Ovary (tissue), 3 donors: ENCODE measurements at regions not wholly inside any gene's neighbourhood (a gene's known extent, or its start where the extent isn't known, plus 50 kb on each side); places are given as distances from the start of the nearest gene placed in this dataset.

Source experiments
- CTCF ChIP-seq, 3 donors: fragments of 450-650 bp in 2 of 3; fragments of 200-600 bp in 1 of 3; IDR thresholded peaks; one replicate each; pipeline versions ENCODE4 v1.5.1 to v1.8.0; 2016 to 2022; ENCODE audit warnings: antibody characterized with exemption in 3 of 3, mild to moderate bottlenecking in 1 of 3
- POLR2A ChIP-seq: fragments of 450-650 bp; IDR thresholded peaks from one replicate; pipeline ENCODE4 v1.6.1; 2017; ENCODE audit warnings: antibody characterized with exemption, mild to moderate bottlenecking, moderate library complexity
- donor health status: DM: no; HTN: no; CAD: no.

GRCh38 chr12:115403689-115404088 lies 719.7 kb upstream of the TBX3 start:
- TF ChIP-seq CTCF (IDR thresholded peaks at IDR 0.05), result no peak
- no peak for TF ChIP-seq POLR2A
